Immature natural killer cell (primary cell): ENCODE measurements at regions not wholly inside any gene's neighbourhood (a gene's known extent, or its start where the extent isn't known, plus 50 kb on each side); places are given as distances from the start of the nearest gene placed in this dataset.

Experiments used
- DNase-seq, 3 donors: peaks; one replicate each; pipeline ENCODE4 v3.0.0; 2022; ENCODE audit warnings: mixed read lengths in 1 of 3
- H3K27ac Mint-ChIP-seq, 6 donors: one replicate each; pipeline ENCODE4 v1.8.0; 2020; ENCODE audit warnings: mixed read lengths in 6 of 6, mild to moderate bottlenecking in 5 of 6, inconsistent platforms in 4 of 6, moderate library complexity in 3 of 6
- H3K27me3 Mint-ChIP-seq, 3 donors: one replicate each; pipeline ENCODE4 v1.8.0; 2020 to 2021; ENCODE audit warnings: low read depth in 3 of 3, mild to moderate bottlenecking in 3 of 3, mixed read lengths in 3 of 3, moderate library complexity in 3 of 3, inconsistent platforms in 1 of 3
- H3K36me3 Mint-ChIP-seq, 3 donors: one replicate each; pipeline ENCODE4 v1.8.0; 2020; ENCODE audit warnings: mixed read lengths in 3 of 3, inconsistent platforms in 2 of 3, mild to moderate bottlenecking in 2 of 3
- H3K4me1 Mint-ChIP-seq, 2 donors: one replicate each; pipeline ENCODE4 v1.8.0; 2020; ENCODE audit warnings: inconsistent platforms in 2 of 2, mild to moderate bottlenecking in 2 of 2, mixed read lengths in 2 of 2, moderate library complexity in 1 of 2
- H3K4me3 Mint-ChIP-seq, 5 donors: one replicate each; pipeline ENCODE4 v1.8.0; 2020; ENCODE audit warnings: mild to moderate bottlenecking in 5 of 5, mixed read lengths in 5 of 5, inconsistent platforms in 3 of 5, moderate library complexity in 3 of 5
- H3K9me3 Mint-ChIP-seq, 6 donors: one replicate each; pipeline ENCODE4 v1.8.0; 2020; ENCODE audit warnings: mild to moderate bottlenecking in 6 of 6, mixed read lengths in 6 of 6, inconsistent platforms in 4 of 6, moderate library complexity in 3 of 6

DNA sequence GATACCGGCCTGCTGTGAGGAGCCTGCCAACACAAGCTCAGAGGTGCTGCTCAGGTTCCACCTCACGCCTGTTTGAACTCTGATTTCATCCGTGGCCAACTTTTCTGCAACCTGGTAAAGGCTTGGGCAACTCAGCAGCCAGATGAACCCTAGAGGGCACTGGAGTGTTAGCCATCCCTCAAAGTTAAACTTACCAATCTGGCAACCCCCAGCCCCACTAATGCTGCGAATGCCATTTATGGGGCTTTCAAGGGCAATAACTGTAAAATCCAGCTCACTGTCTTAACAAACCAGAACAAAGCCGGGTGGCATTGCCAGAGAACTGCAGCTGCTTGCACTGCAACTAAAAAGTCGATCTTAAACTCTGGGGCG, 105.5 kb downstream of the AXIN2 start:
- no peaks in the 10 kb centered on the region for H3K36me3 Mint-ChIP-seq
- H3K9me3 Mint-ChIP-seq, result no peaks in the 10 kb centered on the region
- no peak overlapping the region for H3K4me3 Mint-ChIP-seq
- peaks cover 0 to 10% (median 7%) of the 10 kb centered on the region in 3 donors for H3K27me3 Mint-ChIP-seq
- H3K27ac Mint-ChIP-seq, result no peak overlapping the region
- no peaks in the 10 kb centered on the region for H3K4me1 Mint-ChIP-seq
- no peak for DNase-seq

DNA sequence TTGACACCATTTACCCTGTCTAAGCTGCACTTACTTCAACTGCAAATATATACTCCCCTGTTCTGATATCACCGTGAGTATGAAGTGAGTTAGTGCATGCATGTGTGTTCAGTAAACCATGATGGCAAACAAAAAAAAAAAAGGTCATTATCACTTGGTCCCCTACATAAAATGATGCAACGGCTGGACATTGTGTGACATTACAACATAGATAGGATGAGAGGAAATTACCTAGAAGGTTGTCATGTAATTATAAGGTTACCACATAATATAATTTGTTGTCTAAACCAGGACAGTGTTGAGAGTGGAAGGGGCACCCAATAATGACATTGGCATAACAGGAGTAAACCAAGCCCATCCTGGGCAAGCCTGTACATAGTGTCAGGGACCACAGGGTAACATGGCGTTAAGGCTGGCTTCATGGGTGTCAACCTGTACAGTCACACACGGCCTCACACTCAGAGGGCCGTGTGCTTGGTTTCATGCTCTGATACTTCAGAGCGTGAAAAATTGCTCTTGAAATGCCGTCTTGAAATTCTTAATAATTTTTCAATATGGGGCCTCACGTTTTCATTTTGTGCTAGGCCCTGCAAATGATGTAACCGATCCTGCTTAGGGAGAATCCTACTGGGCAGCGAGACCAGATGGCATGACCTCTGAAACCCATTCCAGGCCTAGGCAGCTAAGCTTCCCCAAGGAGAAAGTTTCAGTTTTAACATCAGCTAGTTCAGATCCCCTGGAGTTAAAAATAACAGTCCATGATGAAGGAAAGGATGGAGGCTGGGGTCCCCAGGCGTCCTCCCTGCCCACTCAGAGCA, 106.1 kb downstream of the AXIN2 start:
- H3K36me3 Mint-ChIP-seq, result no peaks in the 10 kb centered on the region
- DNase-seq, result no peak
- H3K27ac Mint-ChIP-seq, result no peak overlapping the region
- H3K9me3 Mint-ChIP-seq, result no peaks in the 10 kb centered on the region
- peaks cover 0 to 10% (median 7%) of the 10 kb centered on the region in 3 donors for H3K27me3 Mint-ChIP-seq
- H3K4me1 Mint-ChIP-seq, result no peaks in the 10 kb centered on the region
- no peak overlapping the region for H3K4me3 Mint-ChIP-seq

DNA sequence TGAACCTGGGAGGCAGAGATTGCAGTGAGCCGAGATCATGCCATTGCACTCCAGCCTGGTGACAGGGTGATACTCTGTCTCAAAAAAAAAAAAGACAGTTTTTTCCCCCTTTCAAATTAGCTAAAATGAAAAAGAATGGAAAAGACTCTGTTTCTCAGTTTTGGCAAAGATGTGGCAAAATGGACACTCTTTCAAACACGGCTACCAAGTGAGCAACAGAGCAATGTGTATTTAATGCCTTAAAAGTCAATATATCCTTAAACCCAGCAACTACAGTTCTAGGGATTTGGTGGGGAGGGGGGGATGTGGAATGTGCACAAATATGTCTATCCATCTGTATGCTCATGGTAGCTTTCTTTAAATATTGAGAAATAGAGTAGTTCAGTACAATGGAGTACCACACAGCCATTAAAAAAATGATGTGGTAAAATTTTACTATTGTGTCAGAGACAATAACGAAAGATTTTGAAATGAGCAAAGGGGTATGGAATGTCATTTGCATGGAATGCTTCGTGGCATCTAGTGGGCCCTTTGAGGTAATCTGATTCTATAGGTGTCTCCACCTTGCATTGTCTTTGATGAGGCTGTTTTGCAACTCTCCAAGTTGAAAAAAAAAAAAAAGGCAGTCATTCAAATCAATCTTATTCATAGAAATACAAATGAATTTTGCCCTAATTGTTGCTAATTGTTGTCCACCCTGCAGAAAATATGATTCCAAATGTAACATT, 108.1 kb downstream of the AXIN2 start:
- DNase-seq, result no peak
- no peaks in the 10 kb centered on the region for H3K9me3 Mint-ChIP-seq
- no peaks in the 10 kb centered on the region for H3K4me1 Mint-ChIP-seq
- H3K27ac Mint-ChIP-seq, result no peak overlapping the region
- H3K4me3 Mint-ChIP-seq, result no peak overlapping the region
- H3K36me3 Mint-ChIP-seq, result no peaks in the 10 kb centered on the region
- H3K27me3 Mint-ChIP-seq, result peaks cover 2 to 11% (median 7%) of the 10 kb centered on the region in 3 donors

DNA sequence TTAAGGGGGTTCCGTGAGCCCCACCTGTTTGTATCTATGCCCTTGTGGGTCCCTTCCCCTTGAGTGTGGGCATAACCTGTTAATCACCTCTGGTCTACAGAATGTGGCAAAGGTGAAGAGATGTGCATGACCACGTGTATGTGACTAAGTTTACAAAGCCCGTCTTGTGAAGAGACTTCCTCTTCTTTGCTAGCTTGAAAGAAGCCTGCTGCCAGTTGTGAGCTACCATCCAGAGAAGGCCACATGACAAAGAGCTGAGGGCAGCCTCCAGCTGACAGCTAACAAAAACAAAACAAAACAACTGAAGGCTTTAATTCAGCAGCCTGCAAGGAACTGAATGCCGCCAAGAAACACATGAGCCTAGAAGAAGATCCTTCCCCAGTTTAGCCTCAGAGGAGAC, 112.0 kb downstream of the AXIN2 start:
- peaks cover 2 to 7% (median 6%) of the 10 kb centered on the region in 3 donors for H3K27me3 Mint-ChIP-seq
- DNase-seq, result no peak

DNA sequence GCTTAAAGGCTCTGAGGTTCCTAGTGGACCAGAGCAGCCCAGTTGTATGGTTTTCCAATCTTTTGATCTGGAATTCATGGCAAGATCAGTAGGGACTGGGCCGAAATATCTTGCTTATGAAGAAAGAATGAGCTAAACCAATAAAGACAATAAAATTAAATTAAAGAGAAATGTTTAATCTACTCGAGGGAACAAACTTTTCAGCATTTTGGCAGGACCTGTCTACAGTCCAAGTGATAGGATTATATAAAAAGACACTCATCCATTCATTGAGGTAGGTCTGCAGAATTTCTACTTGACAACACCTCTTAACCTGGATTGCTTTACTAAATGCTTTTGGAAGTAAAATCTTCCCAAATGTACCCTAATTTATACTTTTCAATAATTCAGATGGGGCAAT, 113.6 kb downstream of the AXIN2 start:
- no peaks in the 10 kb centered on the region for H3K9me3 Mint-ChIP-seq
- no peak for DNase-seq
- no peak overlapping the region for H3K4me3 Mint-ChIP-seq
- no peaks in the 10 kb centered on the region for H3K4me1 Mint-ChIP-seq
- no peak overlapping the region for H3K27ac Mint-ChIP-seq
- peaks cover 2 to 7% (median 6%) of the 10 kb centered on the region in 3 donors for H3K27me3 Mint-ChIP-seq
- no peaks in the 10 kb centered on the region for H3K36me3 Mint-ChIP-seq

More for the DNA sequence above, 112.0 kb downstream of the AXIN2 start:
- H3K36me3 Mint-ChIP-seq, result no peaks in the 10 kb centered on the region
- no peak overlapping the region for H3K4me3 Mint-ChIP-seq
- H3K27ac Mint-ChIP-seq, result no peak overlapping the region
- no peaks in the 10 kb centered on the region for H3K4me1 Mint-ChIP-seq
- no peaks in the 10 kb centered on the region for H3K9me3 Mint-ChIP-seq

DNA sequence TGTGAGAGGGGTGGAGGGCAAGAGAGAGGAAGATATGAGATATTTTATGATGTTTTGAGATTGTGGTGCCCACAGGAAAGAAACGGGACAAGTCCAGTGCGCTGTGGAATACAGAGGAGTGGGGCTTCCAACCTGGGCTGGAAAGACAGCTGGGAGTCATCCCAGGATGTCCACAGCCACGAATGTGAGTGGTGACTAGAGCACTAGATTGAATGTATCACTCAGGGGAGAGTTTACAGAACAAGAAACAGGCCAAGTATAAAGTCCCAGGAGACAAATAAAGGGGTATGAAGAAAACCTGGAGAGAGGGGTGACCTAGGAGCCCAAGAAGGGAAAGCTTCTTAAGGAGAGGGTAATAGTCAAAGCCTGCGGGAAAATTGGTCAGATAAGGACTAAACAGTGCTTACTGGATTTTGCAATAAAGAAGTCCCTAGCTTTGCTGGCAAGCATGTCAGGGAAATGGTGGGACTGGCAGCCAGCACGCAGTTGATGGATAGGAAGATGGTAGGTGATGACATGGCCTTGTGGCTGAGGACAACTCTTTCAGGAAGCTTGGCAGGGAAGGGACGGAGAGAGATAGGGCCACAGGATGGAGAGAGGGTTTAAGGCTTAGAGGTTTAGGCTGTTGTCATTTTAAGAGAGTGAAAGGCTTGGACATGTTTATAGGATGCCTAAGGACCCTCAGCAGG, 114.5 kb downstream of the AXIN2 start:
- no peak for DNase-seq
- Mint-ChIP-seq H3K27ac (no peak overlapping the region), H3K4me3 (no peak overlapping the region), H3K4me1 (no peaks in the 10 kb centered on the region), H3K36me3 (no peaks in the 10 kb centered on the region), H3K9me3 (no peaks in the 10 kb centered on the region), H3K27me3 (peaks cover 2 to 14% (median 6%) of the 10 kb centered on the region in 3 donors)

DNA sequence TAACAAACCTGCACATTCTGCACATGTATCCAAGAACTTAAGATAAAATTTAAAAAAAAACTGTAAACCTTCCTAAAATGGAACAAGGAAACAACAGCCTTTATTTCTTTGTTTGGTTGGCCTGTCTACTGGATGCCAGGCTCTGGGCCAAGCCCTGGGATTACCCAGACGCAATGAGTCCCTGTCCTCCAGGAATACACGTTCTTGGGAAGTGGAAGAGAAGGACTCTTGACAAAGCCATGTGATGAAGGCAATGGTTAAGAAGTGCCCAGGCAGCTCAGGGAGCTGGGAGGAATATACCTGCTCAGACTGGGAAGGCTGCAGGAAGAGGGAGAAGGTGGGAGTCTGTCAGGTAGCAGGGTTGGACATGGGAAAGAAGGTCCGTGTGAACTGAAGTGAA, 115.4 kb downstream of the AXIN2 start:
- Mint-ChIP-seq H3K4me3 (no peak overlapping the region), H3K9me3 (no peaks in the 10 kb centered on the region), H3K36me3 (no peaks in the 10 kb centered on the region)

DNA sequence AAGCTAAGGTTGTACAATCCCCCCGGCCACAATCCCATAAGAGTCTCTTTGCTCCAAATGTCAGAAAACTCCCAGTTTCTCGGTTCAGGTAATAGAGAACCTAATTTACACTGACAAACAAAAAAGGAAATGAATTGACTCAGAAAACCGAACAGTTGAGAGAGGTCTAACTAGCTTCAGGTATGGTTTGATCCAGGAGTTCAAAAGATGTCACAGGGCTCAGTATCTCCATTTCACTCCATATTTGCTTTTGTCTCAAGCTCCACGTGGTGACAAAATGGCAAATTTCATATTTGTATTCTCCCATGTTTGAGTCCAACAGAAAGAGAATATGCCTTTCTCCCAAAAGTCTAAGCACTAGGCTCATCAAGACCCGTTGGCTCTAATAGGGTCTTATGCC, 117.4 kb downstream of the AXIN2 start:
- Mint-ChIP-seq H3K27me3 (peaks cover 6 to 19% (median 14%) of the 10 kb centered on the region in 3 donors), H3K4me1 (no peaks in the 10 kb centered on the region), H3K27ac (no peak overlapping the region), H3K9me3 (no peaks in the 10 kb centered on the region), H3K4me3 (no peak overlapping the region), H3K36me3 (no peaks in the 10 kb centered on the region)
- no peak for DNase-seq

More for the DNA sequence above, 115.4 kb downstream of the AXIN2 start:
- DNase-seq, result no peak
- Mint-ChIP-seq H3K27me3 (peaks cover 5 to 16% (median 7%) of the 10 kb centered on the region in 3 donors), H3K27ac (no peak overlapping the region), H3K4me1 (no peaks in the 10 kb centered on the region)

DNA sequence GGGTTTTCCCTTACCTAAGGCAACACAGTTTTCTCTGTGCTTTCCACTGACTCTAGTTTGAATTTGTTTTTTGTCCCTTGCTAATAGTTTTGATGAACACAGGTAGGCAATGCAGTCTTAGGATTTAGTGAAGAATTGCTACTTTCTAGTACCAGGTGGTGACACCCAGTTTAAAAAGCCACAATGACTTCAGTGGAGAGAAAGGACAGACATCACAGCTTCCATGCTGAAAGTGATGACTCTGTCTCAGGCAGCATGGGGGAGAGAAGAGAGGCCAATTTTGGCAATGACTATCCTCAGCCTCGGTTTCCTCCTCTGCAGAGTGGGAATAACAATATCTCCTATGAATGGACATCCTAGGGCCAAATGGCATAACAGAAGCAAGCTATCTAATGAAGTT, 118.8 kb downstream of the AXIN2 start:
- no peak overlapping the region for H3K4me3 Mint-ChIP-seq
- no peak for DNase-seq

DNA sequence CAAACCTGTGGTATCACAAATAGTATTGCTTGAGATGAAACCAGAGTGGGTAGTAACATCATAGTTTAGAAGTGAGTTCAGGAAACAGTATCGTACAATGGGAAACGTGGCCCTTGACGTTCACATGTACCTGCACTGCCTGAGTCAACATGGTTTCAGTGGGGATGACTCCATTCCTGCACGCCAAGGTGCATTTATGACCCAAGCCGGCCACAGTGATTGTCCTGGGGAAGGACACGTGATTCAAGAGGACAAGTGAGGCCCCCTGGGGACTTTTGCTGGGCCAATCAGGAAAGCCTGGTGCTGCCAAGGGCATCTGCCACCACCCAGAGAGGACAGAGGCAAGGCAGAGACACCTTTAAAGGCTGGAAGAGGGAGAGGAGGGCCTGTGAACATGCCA, 119.2 kb downstream of the AXIN2 start:
- Mint-ChIP-seq H3K4me1 (no peaks in the 10 kb centered on the region), H3K27ac (no peak overlapping the region), H3K4me3 (no peak overlapping the region), H3K27me3 (peaks cover 6 to 16% (median 11%) of the 10 kb centered on the region in 3 donors), H3K9me3 (peaks cover 0 to 1% (median 0%) of the 10 kb centered on the region in 6 donors), H3K36me3 (no peaks in the 10 kb centered on the region)
- no peak for DNase-seq

More for the DNA sequence above, 118.8 kb downstream of the AXIN2 start:
- Mint-ChIP-seq H3K9me3 (no peaks in the 10 kb centered on the region), H3K36me3 (no peaks in the 10 kb centered on the region), H3K4me1 (no peaks in the 10 kb centered on the region), H3K27me3 (peaks cover 6 to 16% (median 11%) of the 10 kb centered on the region in 3 donors), H3K27ac (no peak overlapping the region)

DNA sequence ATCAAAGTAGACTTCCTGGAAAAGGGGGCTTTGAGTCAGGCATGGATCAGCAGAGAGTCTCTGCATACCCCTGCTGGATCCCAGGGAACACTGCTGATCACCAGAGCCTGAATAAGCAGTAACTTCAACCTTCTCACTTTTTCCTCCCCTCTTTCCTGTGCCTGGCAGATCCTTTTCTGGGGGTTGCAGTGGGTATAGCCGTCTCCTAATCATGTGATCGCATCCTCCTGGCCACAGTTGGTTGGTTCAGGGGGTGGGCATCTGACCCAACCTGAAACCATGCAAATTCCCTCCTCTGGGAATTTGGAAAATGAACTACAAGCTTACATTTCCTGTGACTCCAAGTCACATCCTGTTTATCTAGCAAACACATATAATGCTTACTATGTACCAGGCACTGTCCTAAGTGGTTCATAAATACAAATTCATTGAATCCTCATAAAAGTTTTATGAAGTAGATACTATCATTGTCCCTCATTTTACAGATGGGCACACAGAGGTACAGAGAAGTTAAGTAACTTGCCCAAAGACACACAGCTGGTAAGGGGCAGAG, 120.3 kb downstream of the AXIN2 start:
- Mint-ChIP-seq H3K4me3 (no peak overlapping the region), H3K27ac (no peak overlapping the region), H3K36me3 (no peaks in the 10 kb centered on the region), H3K27me3 (peaks cover 4 to 16% (median 11%) of the 10 kb centered on the region in 3 donors), H3K4me1 (no peaks in the 10 kb centered on the region), H3K9me3 (peaks cover 0 to 1% (median 0%) of the 10 kb centered on the region in 6 donors)
- DNase-seq, result no peak

DNA sequence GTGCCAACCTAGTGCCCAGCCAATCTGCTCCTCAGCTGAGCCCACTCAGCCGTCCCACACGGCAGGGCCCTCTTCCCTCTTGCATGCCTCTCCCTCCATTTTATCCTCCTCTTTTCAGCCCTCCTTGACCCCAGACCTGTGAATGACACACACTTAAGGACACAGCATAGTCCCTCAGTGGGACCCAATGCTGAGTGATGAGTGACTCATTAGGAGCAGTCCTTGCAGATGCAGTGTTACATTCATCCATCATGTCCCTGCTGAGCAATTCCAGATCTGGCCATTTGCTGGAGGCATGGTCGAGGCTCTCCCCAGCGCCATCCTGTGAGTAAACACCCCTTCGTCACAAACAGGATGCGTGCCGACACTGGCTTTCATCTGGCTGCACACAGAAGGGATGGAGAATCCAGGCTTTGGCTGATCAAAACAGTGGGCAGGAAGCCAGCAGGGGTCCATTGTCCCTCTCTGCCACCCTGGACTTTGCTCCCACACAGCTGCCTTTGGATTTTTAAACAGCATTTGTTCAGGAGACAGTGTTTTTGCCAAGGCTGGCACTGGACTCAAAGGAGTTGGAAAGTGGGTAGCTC, 122.6 kb downstream of the AXIN2 start:
- Mint-ChIP-seq H3K27ac (no peak overlapping the region), H3K36me3 (no peaks in the 10 kb centered on the region), H3K4me3 (no peak overlapping the region), H3K27me3 (peaks cover 5 to 16% (median 14%) of the 10 kb centered on the region in 3 donors), H3K9me3 (peaks cover 0 to 1% (median 0%) of the 10 kb centered on the region in 6 donors), H3K4me1 (no peaks in the 10 kb centered on the region)
- DNase-seq, result no peak

DNA sequence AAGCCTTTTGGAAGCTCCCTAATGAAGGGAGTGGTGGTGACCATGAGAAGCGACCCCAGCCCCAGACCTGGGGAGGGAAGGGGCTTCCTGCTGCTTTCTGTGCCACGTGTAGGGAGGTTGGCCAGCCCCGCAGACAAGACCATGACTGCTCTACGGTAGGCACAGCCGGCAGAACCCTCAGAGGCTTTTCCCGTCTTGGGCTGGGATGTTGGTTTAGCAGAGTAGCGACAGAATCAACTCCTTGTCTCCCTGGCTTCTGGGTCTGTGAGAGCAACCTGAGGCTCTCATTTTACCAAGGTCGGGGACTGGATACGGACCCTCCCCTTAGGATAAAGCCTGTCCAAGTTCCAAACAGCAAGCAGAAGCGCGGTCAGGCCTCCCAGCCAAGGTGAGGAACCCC, 123.3 kb downstream of the AXIN2 start:
- no peak for DNase-seq
- Mint-ChIP-seq H3K27ac (no peak overlapping the region), H3K9me3 (peaks cover 0 to 1% (median 0%) of the 10 kb centered on the region in 6 donors), H3K27me3 (peaks cover 5 to 23% (median 18%) of the 10 kb centered on the region in 3 donors), H3K4me1 (no peaks in the 10 kb centered on the region), H3K36me3 (no peaks in the 10 kb centered on the region), H3K4me3 (no peak overlapping the region)
